H1 (cell line): ENCODE measurements at regions not wholly inside any gene's neighbourhood (a gene's known extent, or its start where the extent isn't known, plus 50 kb on each side); places are given as distances from the start of the nearest gene placed in this dataset.
A peak's percentile ranks its signal among the peaks of the same experiment; 100 is the strongest.

Source experiments
- CTCF ChIA-PET: fragments of 300-600 bp; sonication (Branson Sonifier 250); formaldehyde crosslinking; loops from one replicate; lab custom pipeline; 2021; ENCODE audit not compliant: partially characterized antibody; lab: Charles Lee
- POLR2A ChIA-PET: fragments of 300-600 bp; sonication (Branson Sonifier 250); formaldehyde crosslinking; loops from one replicate; lab custom pipeline; 2021; ENCODE audit warnings: inconsistent platforms; ENCODE audit not compliant: partially characterized antibody; lab: Charles Lee
- DNase-seq, 2 experiments: peaks; one replicate each; pipeline versions ENCODE4 v3.0.0 to v3.0.0-alpha.2; 2010 to 2022; ENCODE audit warnings: low spot score in 2 of 2, low read depth in 1 of 2, mixed read lengths in 1 of 2
- FAIRE-seq: peaks from 2 replicates; lab custom pipeline; 2011; peaks lifted over from hg19 to GRCh38; lab: Jason Lieb, UNC
- H2AFZ ChIP-seq: 2 replicates; pipeline ENCODE4 v1.8.1; 2012; ENCODE audit warnings: low read length, inconsistent platforms
- H2AK5ac ChIP-seq: 2 replicates; pipeline ENCODE4 v1.6.1; 2013; ENCODE audit warnings: low read depth, low read length
- H2BK120ac ChIP-seq: replicated peaks from 2 replicates; pipeline ENCODE3; 2013; ENCODE audit warnings: low read depth, low read length, inconsistent platforms
- H2BK12ac ChIP-seq: 2 replicates; pipeline ENCODE4 v1.6.1; 2013; ENCODE audit warnings: low read depth, low read length
- H2BK15ac ChIP-seq: 2 replicates; pipeline ENCODE4 v1.6.1; 2013; ENCODE audit warnings: low read length
- H2BK20ac ChIP-seq: 2 replicates; pipeline ENCODE4 v1.6.1; 2013; ENCODE audit warnings: low read length
- H2BK5ac ChIP-seq: 2 replicates; pipeline ENCODE4 v1.6.1; 2013; ENCODE audit warnings: low read depth, low read length
- H3K14ac ChIP-seq: 2 replicates; pipeline ENCODE4 v1.6.1; 2013; ENCODE audit warnings: inconsistent platforms; ENCODE audit not compliant: insufficient read length
- H3K18ac ChIP-seq: 2 replicates; pipeline ENCODE4 v1.6.1; 2013; ENCODE audit warnings: low read length; ENCODE audit errors: extremely low read depth
- H3K23ac ChIP-seq: 2 replicates; pipeline ENCODE4 v1.6.1; 2013; ENCODE audit warnings: inconsistent platforms; ENCODE audit not compliant: insufficient read length
- H3K23me2 ChIP-seq: 2 replicates; pipeline ENCODE4 v1.6.1; 2013; ENCODE audit warnings: low read depth, low read length
- H3K27ac ChIP-seq: 2 replicates; pipeline ENCODE4 v1.6.1; 2011; ENCODE audit warnings: low read depth, low read length, inconsistent platforms
- H3K27me3 ChIP-seq, 4 experiments: replicated peaks in 1 of 4; 1 replicate in 1 of 4; 2 replicates in 3 of 4; pipeline versions ENCODE4 v1.6.1 to v1.8.1; 2011 to 2013; ENCODE audit warnings: low read length in 3 of 4, mild to moderate bottlenecking in 3 of 4, inconsistent platforms in 2 of 4, mixed read lengths in 2 of 4, moderate library complexity in 1 of 4; ENCODE audit not compliant: control insufficient read depth in 3 of 4, insufficient read depth in 3 of 4; ENCODE audit errors: extremely low read depth in 1 of 4
- H3K36me3 ChIP-seq, 4 experiments: 2 replicates each; pipeline versions ENCODE4 v1.6.1 to v1.8.1; 2011 to 2013; ENCODE audit warnings: mild to moderate bottlenecking in 4 of 4, low read length in 3 of 4, moderate library complexity in 2 of 4, control low read depth in 1 of 4, inconsistent platforms in 1 of 4; ENCODE audit not compliant: insufficient read depth in 4 of 4, control insufficient read depth in 2 of 4
- H3K4ac ChIP-seq: replicated peaks from 2 replicates; pipeline ENCODE3; 2013; ENCODE audit warnings: low read length, low read depth, mixed read lengths, inconsistent platforms; ENCODE audit not compliant: insufficient read length
- H3K4me1 ChIP-seq, 4 experiments: replicated peaks in 1 of 4; 1 replicate in 1 of 4; 2 replicates in 3 of 4; pipeline versions ENCODE4 v1.6.1 to v1.8.1; 2011 to 2013; ENCODE audit warnings: low read length in 3 of 4, inconsistent platforms in 2 of 4, mixed read lengths in 1 of 4; ENCODE audit not compliant: insufficient read depth in 4 of 4, control insufficient read depth in 3 of 4
- H3K4me2 ChIP-seq, 2 experiments: 2 replicates each; pipeline versions ENCODE4 v1.6.1 to v1.8.1; 2011 to 2013; ENCODE audit warnings: low read depth in 2 of 2, low read length in 2 of 2, control low read depth in 1 of 2, inconsistent platforms in 1 of 2, mild to moderate bottlenecking in 1 of 2; ENCODE audit not compliant: insufficient read depth in 1 of 2
- H3K4me3 ChIP-seq, 4 experiments: fragments of 200-600, 300-600 bp in 1 of 4; sonication (generic), shearing (Covaris generic), sonication (Bioruptor Twin) in 1 of 4; 2 replicates each; pipeline versions ENCODE4 v1.5.1 to v1.8.1; 2011 to 2016; ENCODE audit warnings: low read length in 4 of 4, low read depth in 3 of 4, control low read depth in 2 of 4, inconsistent platforms in 2 of 4, mild to moderate bottlenecking in 2 of 4, mixed read lengths in 1 of 4, moderate library complexity in 1 of 4; ENCODE audit not compliant: insufficient read depth in 2 of 4; ENCODE audit errors: extremely low read depth in 1 of 4
- H3K56ac ChIP-seq: replicated peaks from 2 replicates; pipeline ENCODE3; 2013; ENCODE audit warnings: low read depth, mild to moderate bottlenecking, mixed read lengths, low read length, inconsistent platforms; ENCODE audit not compliant: insufficient read length
- H3K79me1 ChIP-seq: 2 replicates; pipeline ENCODE4 v1.6.1; 2013; ENCODE audit warnings: low read depth, low read length, control low read depth
- H3K79me2 ChIP-seq, 2 experiments: 2 replicates each; pipeline versions ENCODE4 v1.6.1 to v1.8.1; 2012 to 2013; ENCODE audit warnings: low read length in 2 of 2, mild to moderate bottlenecking in 2 of 2, inconsistent platforms in 1 of 2; ENCODE audit not compliant: insufficient read depth in 2 of 2, control insufficient read depth in 1 of 2
- H3K9ac ChIP-seq, 4 experiments: replicated peaks in 1 of 4; 1 replicate in 1 of 4; 2 replicates in 3 of 4; pipeline versions ENCODE4 v1.6.1 to v1.8.1; 2011 to 2013; ENCODE audit warnings: low read depth in 3 of 4, low read length in 3 of 4, control low read depth in 2 of 4, mild to moderate bottlenecking in 2 of 4, moderate library complexity in 2 of 4, inconsistent platforms in 1 of 4; ENCODE audit errors: extremely low read depth in 1 of 4
- H3K9me3 ChIP-seq, 2 experiments: 2 replicates each; pipeline versions ENCODE4 v1.6.1 to v1.8.1; 2012 to 2013; ENCODE audit warnings: mild to moderate bottlenecking in 2 of 2, moderate library complexity in 2 of 2, control low read depth in 1 of 2, inconsistent platforms in 1 of 2, low read depth in 1 of 2, low read length in 1 of 2, mixed read lengths in 1 of 2; ENCODE audit not compliant: insufficient read depth in 2 of 2
- H4K20me1 ChIP-seq, 2 experiments: replicated peaks in 1 of 2; 2 replicates each; pipeline versions ENCODE3 to v1.8.1; 2011 to 2013; ENCODE audit warnings: inconsistent platforms in 2 of 2, low read length in 2 of 2, mild to moderate bottlenecking in 1 of 2; ENCODE audit not compliant: insufficient read depth in 2 of 2, control insufficient read depth in 1 of 2
- H4K5ac ChIP-seq: 2 replicates; pipeline ENCODE4 v1.6.1; 2013; ENCODE audit warnings: low read length, low read depth, mixed read lengths, inconsistent platforms; ENCODE audit not compliant: insufficient read length
- H4K8ac ChIP-seq: 2 replicates; pipeline ENCODE4 v1.8.0; 2013; ENCODE audit warnings: mild to moderate bottlenecking, moderate library complexity, low read length, inconsistent platforms; ENCODE audit not compliant: insufficient read depth; ENCODE audit errors: extremely low read depth
- H4K91ac ChIP-seq: replicated peaks from 2 replicates; pipeline ENCODE3; 2013; ENCODE audit warnings: low read length, mixed read lengths, inconsistent platforms; ENCODE audit not compliant: insufficient read length
- EP300 ChIP-seq, 2 experiments: IDR thresholded peaks; 1 replicate in 1 of 2; 2 replicates in 1 of 2; pipeline ENCODE4 v1.6.1; 2011 to 2012; ENCODE audit warnings: low read depth in 2 of 2, low read length in 2 of 2, mild to moderate bottlenecking in 2 of 2, borderline replicate concordance in 1 of 2, inconsistent platforms in 1 of 2, moderate library complexity in 1 of 2
- FOSL1 ChIP-seq: IDR thresholded peaks from 2 replicates; pipeline ENCODE4 v1.6.1; 2011; ENCODE audit warnings: mild to moderate bottlenecking, low read depth, low read length, moderate library complexity; ENCODE audit not compliant: insufficient read depth
- GABPA ChIP-seq: IDR thresholded peaks from 2 replicates; pipeline ENCODE4 v1.6.1; 2011; ENCODE audit warnings: mild to moderate bottlenecking, low read length, moderate library complexity, borderline replicate concordance; ENCODE audit not compliant: insufficient read depth
- HDAC6 ChIP-seq: IDR thresholded peaks from one replicate; pipeline ENCODE4 v1.7.1; 2012; ENCODE audit warnings: low read depth, mild to moderate bottlenecking, inconsistent platforms, low read length, moderate library complexity
- JUN ChIP-seq: IDR thresholded peaks from 2 replicates; pipeline ENCODE4 v1.6.1; 2011; ENCODE audit warnings: low read depth, mild to moderate bottlenecking, improper control_type of control experiment, low read length
- POLR2AphosphoS5 ChIP-seq: IDR thresholded peaks from 2 replicates; pipeline ENCODE4 v1.6.1; 2011; ENCODE audit warnings: low read depth, low read length
- POU5F1 ChIP-seq: IDR thresholded peaks from 2 replicates; pipeline ENCODE4 v1.6.1; 2011; ENCODE audit warnings: low read depth, mild to moderate bottlenecking, low read length, moderate library complexity
- RAD21 ChIP-seq, 2 experiments: IDR thresholded peaks in 1 of 2; conservative IDR thresholded peaks in 1 of 2; 2 replicates each; pipeline ENCODE4 v1.6.1; 2011; ENCODE audit warnings: low read depth in 2 of 2, low read length in 2 of 2, improper control_type of control experiment in 1 of 2, inconsistent platforms in 1 of 2, mild to moderate bottlenecking in 1 of 2, moderate library complexity in 1 of 2
- RBBP5 ChIP-seq: IDR thresholded peaks from 2 replicates; pipeline ENCODE4 v1.7.1; 2012; ENCODE audit warnings: low read depth, mild to moderate bottlenecking, inconsistent platforms, low read length, moderate library complexity, borderline replicate concordance
- RXRA ChIP-seq: IDR thresholded peaks from 2 replicates; pipeline ENCODE4 v1.6.1; 2011; ENCODE audit warnings: low read depth, mild to moderate bottlenecking, low read length, moderate library complexity; ENCODE audit not compliant: insufficient read depth
- SIRT6 ChIP-seq: IDR thresholded peaks from one replicate; pipeline ENCODE4 v1.7.1; 2012; ENCODE audit warnings: low read length, inconsistent platforms
- SP2 ChIP-seq: IDR thresholded peaks from 2 replicates; pipeline ENCODE4 v1.6.1; 2012; ENCODE audit warnings: mild to moderate bottlenecking, low read length, inconsistent platforms
- TBP ChIP-seq: IDR thresholded peaks from 2 replicates; pipeline ENCODE4 v1.6.1; 2011; ENCODE audit warnings: low read depth, low read length, improper control_type of control experiment
- YY1 ChIP-seq: IDR thresholded peaks from 2 replicates; pipeline ENCODE4 v1.6.1; 2011; ENCODE audit warnings: low read depth, mild to moderate bottlenecking, low read length
- WGBS, 2 experiments: shearing (Covaris generic) in 1 of 2; methylation state at CpG; one replicate each; pipeline versions ENCODE4 v1.1.6 to v1.1.7; 2013 to 2015; ENCODE audit warnings: low lambda C conversion rate in 2 of 2, mixed read lengths in 2 of 2, inconsistent platforms in 1 of 2, low coverage in 1 of 2, missing lambda C conversion rate in 1 of 2; ENCODE audit not compliant: insufficient replicate concordance in 2 of 2, insufficient coverage in 1 of 2, insufficient read length in 1 of 2; ENCODE audit errors: extremely low coverage in 1 of 2, missing lambda C conversion rate in 1 of 2; 5-methylcytosine and 5-hydroxymethylcytosine counted together

DNA sequence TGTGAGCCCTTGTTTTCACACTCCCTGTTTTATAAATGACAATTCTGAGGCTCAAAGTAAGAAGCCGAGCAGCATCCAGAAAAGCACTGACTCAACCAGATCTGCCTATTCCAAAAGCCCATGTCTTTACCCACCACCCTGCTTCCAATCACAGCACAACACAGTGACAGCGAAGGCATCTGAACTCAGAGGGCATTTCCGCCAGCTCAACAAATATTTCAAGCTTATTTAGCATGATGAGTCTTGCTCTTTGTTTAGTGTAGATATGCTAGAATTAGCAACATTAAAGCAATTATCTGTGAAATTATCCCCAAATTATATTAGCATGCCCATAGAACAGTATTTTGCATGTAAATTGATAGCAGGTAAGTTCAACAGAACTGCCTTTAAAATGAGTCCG lies 359.1 kb upstream of the RAB6C start:
- Histone ChIP-seq H3K79me2 (no peaks in the 10 kb centered on the region), H2BK5ac (no peak overlapping the region), H4K8ac (no peak overlapping the region), H2BK120ac (peak overlapping the region; percentile 21), H3K14ac (no peak overlapping the region), H3K4me3 (no peak overlapping the region), H3K79me1 (no peaks in the 10 kb centered on the region), H3K27me3 (no peaks in the 10 kb centered on the region; a peak in 1 of 7 replicates), H2AK5ac (no peak overlapping the region), H2BK12ac (0 out of 2 replicates have a peak overlapping the region, but pooled peaks have one; percentile 23), H2AFZ (no peak overlapping the region), H3K9me3 (peaks cover 2 to 5% of the 10 kb centered on the region in 2 experiments; a peak in 2 of 4 replicates), H3K23me2 (no peaks in the 10 kb centered on the region), H2BK20ac (no peak overlapping the region), H3K4me1 (peaks cover 0 to 6% (median 2%) of the 10 kb centered on the region in 4 experiments; a peak in 2 of 7 replicates), H4K20me1 (no peaks in the 10 kb centered on the region), H3K18ac (no peak overlapping the region), H3K27ac (no peak overlapping the region), H3K4ac (no peak overlapping the region), H3K23ac (no peak overlapping the region), H3K56ac (no peak overlapping the region), H4K91ac (no peak overlapping the region), H4K5ac (no peak overlapping the region), H3K9ac (no peak overlapping the region), H3K4me2 (no peak overlapping the region), H2BK15ac (no peak overlapping the region), H3K36me3 (no peaks in the 10 kb centered on the region)
- ChIA-PET POLR2A (no interaction called here), CTCF (no interaction called here)
- WGBS, 2 experiments: 85% methylated on average over 4 of the region's 4 CpGs; no CpG with 5 or more reads in 1 of the 2 experiments
- DNase-seq: no peak
- no peak for FAIRE-seq
- TF ChIP-seq EP300 (IDR thresholded peaks at IDR 0.05; ENCODE audit: borderline replicate concordance in 1 of 2, low read depth in 2 of 2, low read length in 2 of 2): no peak
- no peak for TF ChIP-seq GABPA
- no peak for TF ChIP-seq JUN
- no peak for TF ChIP-seq POLR2AphosphoS5
- TF ChIP-seq POU5F1: no peak
- TF ChIP-seq RBBP5: no peak
- TF ChIP-seq TBP: no peak
- no peak for TF ChIP-seq SP2
- TF ChIP-seq HDAC6: no peak
- TF ChIP-seq FOSL1: no peak
- no peak for TF ChIP-seq RXRA
- no peak for TF ChIP-seq RAD21 (IDR thresholded peaks at IDR 0.05 in 1 of 2, conservative IDR thresholded peaks at IDR 0.05 in 1 of 2; ENCODE audit: low read depth in 2 of 2, low read length in 2 of 2)
- no peak for TF ChIP-seq SIRT6
- TF ChIP-seq YY1: no peak
